Epidermal melanocyte (primary cell): ENCODE measurements at regions not wholly inside any gene's neighbourhood (a gene's known extent, or its start where the extent isn't known, plus 50 kb on each side); places are given as distances from the start of the nearest gene placed in this dataset.
"Not testable (repeated sequence)": the region's sequence is repeated elsewhere in the genome, so short reads cannot be mapped to it uniquely, and the experiment has no call there.

ENCODE experiments used
- DNase-seq: peaks from one replicate; pipeline ENCODE4 v3.0.0; 2011; ENCODE audit warnings: low spot score; ENCODE audit not compliant: insufficient read length

- DNase-seq, result no peak
Measured at GRCh38 chr4:126959056-126959745, 673.6 kb upstream of the INTU start.

- DNase-seq, result no peak
Measured at GRCh38 chr4:126960760-126961159, 672.0 kb upstream of the INTU start.

- no peak for DNase-seq
Measured at GRCh38 chr4:126961661-126962060, 671.1 kb upstream of the INTU start.

- no peak for DNase-seq
Measured at GRCh38 chr4:126965877-126966276, 666.9 kb upstream of the INTU start.

DNA sequence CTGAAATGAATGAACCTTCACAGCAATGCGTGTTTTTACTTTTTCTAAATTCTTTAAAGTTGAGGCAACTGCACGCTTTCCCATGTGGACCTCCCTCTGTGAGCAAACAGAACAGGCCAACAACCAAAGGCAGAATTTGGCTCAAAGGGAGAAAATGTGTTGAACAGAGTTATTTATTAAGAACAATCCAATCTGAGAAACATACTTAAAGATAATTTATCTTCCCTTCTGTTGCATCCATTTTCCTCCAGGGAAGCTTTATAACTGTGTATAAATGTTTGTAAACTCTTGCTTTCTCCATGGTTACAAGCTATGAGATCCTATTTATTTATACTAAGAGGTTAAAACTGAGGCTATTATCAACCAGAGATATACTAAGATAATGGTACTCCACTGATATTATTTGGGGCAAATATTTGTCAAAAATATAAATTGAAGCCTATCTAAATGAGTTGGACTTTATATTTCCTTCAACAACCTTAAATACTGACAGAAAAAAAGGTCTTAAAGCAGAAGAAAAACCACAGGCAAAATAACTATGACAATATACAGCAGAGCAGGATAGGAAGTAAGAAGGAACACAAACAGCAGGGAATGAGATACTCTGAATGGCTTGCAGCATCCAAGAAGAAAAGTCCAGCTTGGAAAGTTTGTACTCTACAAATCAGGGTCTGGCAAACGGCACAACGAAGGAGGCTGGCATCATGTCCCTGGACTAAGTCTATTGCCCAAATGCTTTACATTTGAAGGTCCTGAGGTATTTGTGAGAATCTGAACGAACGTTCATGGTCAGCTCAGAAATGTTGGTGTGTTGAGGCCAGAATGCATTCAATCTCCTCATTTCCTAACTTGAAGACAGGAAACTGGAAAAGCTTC, 663.2 kb upstream of the INTU start:
- no peak for DNase-seq

DNA sequence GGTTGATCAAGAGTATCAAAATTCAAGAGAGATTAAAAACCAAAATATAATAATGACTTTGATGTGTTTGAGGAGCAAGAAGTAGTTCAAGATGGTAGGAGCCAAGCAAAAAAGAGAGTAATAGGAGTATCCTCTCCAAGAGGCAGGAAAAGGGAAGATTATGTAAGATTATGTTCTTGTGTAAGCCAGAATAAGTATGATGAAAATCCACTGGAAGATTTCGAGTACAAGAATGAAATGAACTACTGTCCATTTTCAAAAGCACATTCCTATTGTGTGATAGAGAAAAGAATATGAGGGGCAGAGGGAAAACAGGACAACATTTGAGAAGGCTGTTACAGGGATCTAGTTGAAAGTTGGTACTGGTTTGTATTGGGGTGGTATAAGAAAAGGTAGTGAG, 659.6 kb upstream of the INTU start:
- no peak for DNase-seq

DNA sequence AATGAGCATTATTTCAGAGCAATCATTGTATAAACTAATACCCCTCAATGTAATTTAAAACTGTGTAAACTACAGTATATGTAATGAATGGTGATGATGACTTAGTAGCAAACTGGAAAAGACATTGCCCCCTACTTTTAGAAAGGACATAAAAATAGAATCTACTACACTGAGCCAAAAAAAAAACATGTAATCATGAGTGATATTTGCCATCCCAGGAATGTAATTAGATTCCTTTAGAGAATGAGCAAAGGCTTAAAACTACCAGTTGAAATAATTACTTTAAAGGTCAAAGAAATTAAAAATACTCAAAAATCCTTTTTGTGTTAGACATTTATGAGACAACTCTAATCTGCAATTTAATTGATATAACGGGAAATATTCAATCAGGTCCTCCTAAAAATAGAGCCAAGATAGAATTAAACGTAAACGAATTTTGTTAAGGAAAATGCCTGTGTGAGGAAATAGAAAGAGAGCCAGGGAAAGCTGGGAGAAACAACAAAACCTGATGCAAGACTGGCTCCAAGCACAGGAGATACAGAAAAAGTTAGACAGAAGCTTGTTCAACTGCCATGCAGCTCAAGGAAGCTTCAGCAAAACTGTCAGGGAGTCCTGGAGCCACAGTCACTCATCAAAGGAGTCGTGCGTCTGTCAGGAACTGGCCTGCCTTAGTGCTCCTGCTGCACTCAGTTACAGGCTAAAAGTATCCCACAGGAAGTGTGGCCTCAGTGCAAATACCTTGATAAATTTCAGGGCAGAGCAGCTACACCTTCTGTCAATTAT, 655.7 kb upstream of the INTU start:
- DNase-seq, result no peak

GRCh38 chr4:126986005-126986404, 646.8 kb upstream of the INTU start:
- no peak for DNase-seq

GRCh38 chr4:126986828-126987227, 645.9 kb upstream of the INTU start:
- no peak for DNase-seq

GRCh38 chr4:126991965-126992364, 640.8 kb upstream of the INTU start:
- DNase-seq, result peak; percentile 32

- DNase-seq, result no peak
Measured at GRCh38 chr4:126992910-126993309, 639.8 kb upstream of the INTU start.

DNA sequence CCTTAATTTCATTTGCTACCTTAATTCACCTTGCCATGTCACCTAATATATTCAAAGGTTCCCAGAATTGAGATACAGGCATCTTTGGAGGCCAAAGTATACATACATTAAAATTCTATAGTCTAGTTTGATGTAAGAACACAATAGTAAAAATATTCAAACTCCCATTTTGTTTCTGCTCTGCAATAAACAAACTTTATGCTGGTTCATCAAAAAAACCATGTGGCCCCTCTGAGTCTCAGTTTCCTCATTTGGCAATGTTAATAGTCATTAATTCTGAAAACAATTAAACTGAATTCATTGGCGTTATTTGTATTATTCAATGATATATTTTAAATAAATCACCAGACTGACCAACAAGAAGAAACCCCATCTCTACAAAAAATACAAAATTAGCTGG, 639.4 kb upstream of the INTU start:
- no peak for DNase-seq

DNA sequence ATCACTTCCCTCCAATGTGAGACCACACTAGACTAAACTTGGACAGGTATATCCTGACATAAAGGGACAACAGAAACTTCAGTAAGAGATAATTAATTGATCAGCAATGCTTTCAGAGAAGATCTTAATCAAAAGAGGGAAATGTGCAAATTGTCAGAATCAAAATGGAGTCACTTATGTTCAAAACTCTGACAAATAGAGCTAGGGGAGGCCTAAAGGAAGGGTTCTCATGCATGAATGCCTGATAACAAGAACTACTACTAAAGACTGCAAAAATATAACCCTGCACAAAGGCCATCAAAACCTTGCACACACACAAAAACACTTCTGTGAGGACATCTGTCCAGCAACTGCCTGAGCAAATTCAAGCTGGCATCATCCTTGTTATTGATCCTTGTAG, 637.5 kb upstream of the INTU start:
- no peak for DNase-seq

DNA sequence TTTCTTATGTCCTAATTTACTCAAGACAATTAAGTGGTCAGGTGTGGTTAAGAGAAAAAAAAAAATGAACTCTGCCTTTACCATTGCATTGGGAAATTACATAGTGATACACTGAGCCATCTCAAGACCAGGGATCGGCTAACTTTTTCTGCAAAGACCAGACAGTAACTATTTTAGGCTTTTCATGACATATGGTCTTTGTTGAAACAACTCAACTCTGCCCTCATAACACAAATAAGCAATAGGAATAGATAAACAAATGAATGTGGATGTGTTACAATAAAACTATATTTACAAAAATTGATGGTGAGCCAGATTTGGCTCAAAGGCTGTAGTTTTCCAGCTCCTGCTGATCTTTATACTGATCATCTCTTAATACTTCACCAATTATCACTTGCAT, 632.6 kb upstream of the INTU start:
- DNase-seq, result no peak

DNA sequence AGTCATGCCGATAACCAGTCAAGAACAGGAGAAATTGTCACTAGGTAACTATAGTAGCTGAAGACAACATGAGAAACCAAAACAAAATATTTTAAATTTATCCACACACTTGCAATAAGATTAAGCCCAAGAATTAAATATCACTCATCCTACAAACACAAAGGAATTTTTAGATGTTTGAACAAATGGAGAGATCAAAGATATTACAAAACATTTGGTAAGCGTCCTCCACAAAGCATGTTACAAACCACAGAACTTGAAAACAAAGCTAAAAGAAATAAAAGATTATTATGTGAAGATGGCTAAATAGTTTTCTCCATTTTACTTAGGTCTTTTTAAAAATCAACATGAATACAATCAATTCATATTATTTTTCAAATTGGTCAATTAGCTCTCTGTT, 631.9 kb upstream of the INTU start:
- DNase-seq, result no peak

- no peak for DNase-seq
Measured at GRCh38 chr4:127001933-127002332, 630.8 kb upstream of the INTU start.

DNA sequence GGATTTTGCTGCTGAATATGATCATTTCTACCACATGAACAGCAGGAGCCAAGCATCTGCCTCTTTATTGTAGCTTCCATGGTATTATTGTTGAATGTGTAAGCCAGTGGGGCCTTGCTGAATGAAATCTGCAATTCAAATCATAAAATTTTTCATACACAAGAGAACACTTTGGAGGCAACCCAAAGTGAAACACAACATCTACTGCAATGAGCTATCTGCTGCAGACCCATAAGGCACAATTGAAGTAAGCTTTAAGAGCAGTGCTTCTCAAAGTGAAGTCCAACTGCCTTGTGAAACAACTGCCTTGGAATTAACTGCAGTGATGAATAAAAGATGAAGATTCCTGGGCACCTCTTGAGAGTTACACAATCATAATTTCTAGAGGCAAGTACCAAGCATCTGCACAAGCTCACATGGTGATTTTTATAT, 626.3 kb upstream of the INTU start:
- DNase-seq, result no peak

DNA sequence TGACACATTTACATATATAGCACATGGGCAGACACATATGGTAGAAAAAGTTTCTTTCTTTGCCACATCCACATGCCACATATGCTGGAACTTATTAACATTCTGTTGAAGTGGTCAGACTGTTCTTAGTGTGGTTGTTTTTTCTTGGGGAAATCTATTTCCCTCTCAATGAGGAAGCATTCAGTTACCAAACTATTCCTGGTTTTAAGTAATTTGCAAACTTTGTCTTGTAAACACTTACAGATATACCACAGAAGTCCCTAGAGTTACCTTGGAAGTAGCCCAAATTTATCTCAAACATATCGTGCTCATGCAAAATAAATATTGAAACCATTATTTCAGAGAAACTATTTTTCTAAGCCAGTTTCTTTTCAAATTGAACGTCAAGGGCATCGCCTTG, 625.5 kb upstream of the INTU start:
- DNase-seq, result no peak

DNA sequence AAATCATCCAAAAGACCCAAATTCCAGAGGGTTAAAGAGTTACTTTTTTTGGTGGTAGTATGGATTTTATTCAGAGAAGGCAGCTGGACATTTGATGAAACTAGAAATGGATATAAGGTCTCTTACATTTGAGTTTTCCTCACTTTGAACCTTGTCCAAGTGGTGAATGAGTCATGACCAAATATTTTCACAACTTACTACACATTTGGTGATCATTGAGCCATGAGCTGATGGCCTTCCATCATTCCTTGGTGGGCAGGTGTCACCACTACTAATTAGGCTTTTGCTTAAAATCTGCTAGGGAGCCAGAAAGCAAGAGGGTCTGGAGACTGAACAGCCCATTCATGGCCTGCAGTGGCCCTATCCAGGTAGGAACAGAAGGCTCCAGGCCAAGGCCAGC, 620.2 kb upstream of the INTU start:
- no peak for DNase-seq

- DNase-seq, result no peak
Measured at GRCh38 chr4:127015667-127016117, 617.1 kb upstream of the INTU start.

DNA sequence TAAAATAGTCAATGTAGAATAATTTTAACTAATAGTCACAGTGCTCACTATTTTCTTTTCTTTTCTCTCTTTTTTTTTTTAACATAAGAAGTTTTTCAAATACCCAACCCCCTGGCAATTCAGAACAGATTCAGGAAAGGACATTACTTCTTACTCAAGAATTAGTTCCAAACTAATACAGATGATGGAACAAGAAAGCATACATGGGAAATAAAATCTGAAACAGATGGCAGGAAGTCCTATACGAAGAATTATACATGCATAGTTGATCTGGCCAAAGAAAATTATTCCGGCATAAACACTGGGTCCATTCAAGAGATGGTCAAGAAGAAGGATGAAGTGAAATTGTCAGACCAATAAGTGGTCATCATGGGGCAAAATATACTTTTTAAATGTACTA, 614.4 kb upstream of the INTU start:
- no peak for DNase-seq

DNA sequence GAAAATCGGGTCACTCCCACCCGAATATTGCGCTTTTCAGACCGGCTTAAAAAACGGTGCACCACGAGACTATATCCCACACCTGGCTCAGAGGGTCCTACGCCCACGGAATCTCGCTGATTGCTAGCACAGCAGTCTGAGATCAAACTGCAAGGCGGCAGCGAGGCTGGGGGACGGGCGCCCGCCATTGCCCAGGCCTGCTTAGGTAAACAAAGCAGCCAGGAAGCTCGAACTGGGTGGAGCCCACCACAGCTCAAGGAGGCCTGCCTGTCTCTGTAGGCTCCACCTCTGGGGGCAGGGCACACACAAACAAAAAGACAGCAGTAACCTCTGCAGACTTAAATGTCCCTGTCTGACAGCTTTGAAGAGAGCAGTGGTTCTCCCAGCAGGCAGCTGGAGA, 611.9 kb upstream of the INTU start:
- not testable (repeated sequence) for DNase-seq
